Left ventricle myocardium superior (tissue), 1 donor: ENCODE measurements at regions not wholly inside any gene's neighbourhood (a gene's known extent, or its start where the extent isn't known, plus 50 kb on each side); places are given as distances from the start of the nearest gene placed in this dataset.
"Not testable (repeated sequence)": the region's sequence is repeated elsewhere in the genome, so short reads cannot be mapped to it uniquely, and the experiment has no call there.

Experiments
- ATAC-seq: fragments of 200-7000 bp; cut with Tn5 transposase; one replicate; pipeline ENCODE4 v1.9.1; 2020; ENCODE audit warnings: mild to moderate bottlenecking, moderate library complexity
- DNase-seq: peaks from one replicate; pipeline ENCODE4 v3.0.0-alpha.2; 2020
- intact Hi-C: fragments of 100-400 bp; cut with micrococcal nuclease; formaldehyde crosslinking; loops from one replicate; pipeline ENCODE4 v1.11.0; 2022
- donor health status: DM: no; HTN: yes; CAD: no; lungs with severe emphysema.

GRCh38 chr21:6156712-6157389, 4364.5 kb upstream of the TPTE start:
- ATAC-seq, DNase-seq, intact Hi-C loops: not testable (repeated sequence)

GRCh38 chr21:6157515-6157914, 4363.9 kb upstream of the TPTE start:
- intact Hi-C loops: not testable (repeated sequence)

GRCh38 chr21:6158171-6158570, 4363.2 kb upstream of the TPTE start:
- ATAC-seq, intact Hi-C loops: not testable (repeated sequence)

More at GRCh38 chr21:6157515-6157914, 4363.9 kb upstream of the TPTE start:
- not testable (repeated sequence) for ATAC-seq, DNase-seq

More at GRCh38 chr21:6158171-6158570, 4363.2 kb upstream of the TPTE start:
- not testable (repeated sequence) for DNase-seq
